Astrocyte of the cerebellum (primary cell): ENCODE measurements at regions not wholly inside any gene's neighbourhood (a gene's known extent, or its start where the extent isn't known, plus 50 kb on each side); places are given as distances from the start of the nearest gene placed in this dataset.

Source experiments
- DNase-seq: peaks from one replicate; pipeline ENCODE4 v3.0.0-alpha.2; 2011; ENCODE audit warnings: low read depth
- H3K4me3 ChIP-seq: 2 replicates; pipeline ENCODE4 v1.5.1; 2011; ENCODE audit warnings: mild to moderate bottlenecking, low read depth, low read length, moderate library complexity
- in situ Hi-C: cut with HindIII; loops from 2 replicates; pipeline ENCODE4 v1.10.0; 2017; ENCODE audit warnings: low sequenced_read_pairs
- TF ChIP-seq, protein P1 (sequence below): IDR thresholded peaks from 2 replicates; pipeline ENCODE4 v1.5.1; 2012; ENCODE audit warnings: low read length, low read depth, moderate library complexity, mild to moderate bottlenecking; ENCODE audit errors: missing control alignments

GRCh38 chr12:13371797-13372196 lies 175.3 kb downstream of the EMP1 start:
- in situ Hi-C loops = no loop called here
- H3K4me3 ChIP-seq = no peak overlapping the region
- no peak for DNase-seq
- TF ChIP-seq, protein P1, sequence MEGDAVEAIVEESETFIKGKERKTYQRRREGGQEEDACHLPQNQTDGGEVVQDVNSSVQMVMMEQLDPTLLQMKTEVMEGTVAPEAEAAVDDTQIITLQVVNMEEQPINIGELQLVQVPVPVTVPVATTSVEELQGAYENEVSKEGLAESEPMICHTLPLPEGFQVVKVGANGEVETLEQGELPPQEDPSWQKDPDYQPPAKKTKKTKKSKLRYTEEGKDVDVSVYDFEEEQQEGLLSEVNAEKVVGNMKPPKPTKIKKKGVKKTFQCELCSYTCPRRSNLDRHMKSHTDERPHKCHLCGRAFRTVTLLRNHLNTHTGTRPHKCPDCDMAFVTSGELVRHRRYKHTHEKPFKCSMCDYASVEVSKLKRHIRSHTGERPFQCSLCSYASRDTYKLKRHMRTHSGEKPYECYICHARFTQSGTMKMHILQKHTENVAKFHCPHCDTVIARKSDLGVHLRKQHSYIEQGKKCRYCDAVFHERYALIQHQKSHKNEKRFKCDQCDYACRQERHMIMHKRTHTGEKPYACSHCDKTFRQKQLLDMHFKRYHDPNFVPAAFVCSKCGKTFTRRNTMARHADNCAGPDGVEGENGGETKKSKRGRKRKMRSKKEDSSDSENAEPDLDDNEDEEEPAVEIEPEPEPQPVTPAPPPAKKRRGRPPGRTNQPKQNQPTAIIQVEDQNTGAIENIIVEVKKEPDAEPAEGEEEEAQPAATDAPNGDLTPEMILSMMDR = no peak

- TF ChIP-seq, protein P1 = no peak
- no peak for DNase-seq
- no peak overlapping the region for H3K4me3 ChIP-seq
- in situ Hi-C loops = no loop called here
These were observed 174.8 kb downstream of the EMP1 start for GRCh38 chr12:13371367-13371766.

- in situ Hi-C loops = no loop called here
- TF ChIP-seq, protein P1 = no peak
- no peak overlapping the region for H3K4me3 ChIP-seq
- DNase-seq = no peak
These were observed 173.0 kb downstream of the EMP1 start for GRCh38 chr12:13369474-13370056.

- in situ Hi-C loops = no loop called here
- TF ChIP-seq, protein P1 = no peak
- no peak overlapping the region for H3K4me3 ChIP-seq
- DNase-seq = no peak
These were observed 172.4 kb downstream of the EMP1 start for GRCh38 chr12:13368971-13369370.

DNA sequence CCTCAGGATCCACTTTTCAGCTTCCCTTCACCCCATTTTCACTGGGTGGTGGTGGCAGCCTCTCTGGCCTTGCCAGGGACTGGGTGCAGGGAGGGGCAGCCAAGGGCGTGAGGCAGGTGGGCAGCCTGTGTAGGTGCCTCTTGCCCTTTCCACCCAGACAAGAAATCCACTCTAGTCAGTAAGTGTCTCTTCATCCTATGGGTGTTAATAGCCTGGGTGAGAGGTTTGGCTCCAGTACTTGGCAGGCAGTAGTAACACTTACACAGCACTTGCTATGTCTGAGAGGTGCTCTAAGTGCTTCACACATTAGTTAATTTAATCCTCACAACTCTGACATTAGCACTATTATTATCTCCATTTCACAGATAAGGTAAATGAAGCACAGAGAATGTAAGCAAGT lies 171.9 kb downstream of the EMP1 start:
- TF ChIP-seq, protein P1 = no peak
- no peak overlapping the region for H3K4me3 ChIP-seq
- in situ Hi-C loops = no loop called here
- no peak for DNase-seq

DNA sequence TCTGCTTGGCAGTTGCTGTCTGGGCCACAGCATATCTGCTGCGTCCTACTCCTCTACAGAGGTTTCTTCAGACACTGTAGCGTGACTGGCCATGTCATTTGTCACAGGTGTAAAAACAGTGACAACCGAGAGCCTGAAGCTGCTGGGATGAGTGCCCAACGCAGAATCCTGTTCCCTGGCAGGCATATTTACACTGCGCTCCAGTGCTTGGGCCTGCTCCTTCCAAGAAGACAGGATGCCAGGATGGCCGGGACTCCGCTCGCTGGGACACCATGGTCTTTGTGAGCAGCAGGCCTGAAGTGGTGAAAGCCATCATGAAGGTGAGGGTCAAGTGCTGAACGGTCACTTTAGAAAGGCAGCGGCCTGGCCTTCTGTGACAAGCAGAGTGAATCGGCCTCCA lies 171.4 kb downstream of the EMP1 start:
- H3K4me3 ChIP-seq = no peak overlapping the region
- in situ Hi-C loops = no loop called here
- no peak for DNase-seq
- TF ChIP-seq, protein P1 = no peak
